GM23338 (cell line): ENCODE measurements at regions not wholly inside any gene's neighbourhood (a gene's known extent, or its start where the extent isn't known, plus 50 kb on each side); places are given as distances from the start of the nearest gene placed in this dataset.

Experiments used
- ATAC-seq: fragments of 200-7000 bp; cut with Tn5 transposase; 3 replicates; pipeline ENCODE4 v1.9.1; 2020
- DNase-seq: peaks from one replicate; pipeline ENCODE4 v3.0.0-alpha.2; 2015; ENCODE audit warnings: low spot score
- H2AFZ ChIP-seq: fragments of 200-600 bp; sonication (generic); 2 replicates; pipeline ENCODE4 v1.8.0; 2016; ENCODE audit warnings: antibody characterized with exemption, mild to moderate bottlenecking, moderate library complexity
- H3F3A ChIP-seq: fragments of 200-600 bp; sonication (generic); replicated peaks from 2 replicates; pipeline ENCODE4 v1.8.0; 2017; ENCODE audit warnings: antibody characterized with exemption, mixed run types, low read depth
- H3K27ac ChIP-seq: fragments of 200-600 bp; sonication (generic); 2 replicates; pipeline ENCODE4 v1.6.1; 2016; ENCODE audit warnings: low read depth
- H3K27me3 ChIP-seq: fragments of 200-600 bp; sonication (generic); 2 replicates; pipeline ENCODE4 v1.8.0; 2016; ENCODE audit warnings: mild to moderate bottlenecking, mixed run types, moderate library complexity; ENCODE audit not compliant: insufficient read depth
- H3K36me3 ChIP-seq: fragments of 200-600 bp; sonication (generic); 2 replicates; pipeline ENCODE4 v1.8.0; 2016; ENCODE audit warnings: mild to moderate bottlenecking; ENCODE audit not compliant: insufficient read depth
- H3K4me1 ChIP-seq: fragments of 200-600 bp; sonication (generic); 2 replicates; pipeline ENCODE4 v1.8.0; 2016; ENCODE audit warnings: mild to moderate bottlenecking, moderate library complexity; ENCODE audit not compliant: insufficient read depth
- H3K4me2 ChIP-seq: fragments of 200-600 bp; sonication (generic); 2 replicates; pipeline ENCODE4 v1.7.1; 2017; ENCODE audit warnings: mixed run types
- H3K4me3 ChIP-seq: fragments of 200-600 bp; sonication (generic); 2 replicates; pipeline ENCODE4 v1.6.1; 2016; ENCODE audit warnings: mixed run types
- H3K79me2 ChIP-seq: fragments of 200-600 bp; sonication (generic); replicated peaks from 2 replicates; pipeline ENCODE4 v1.8.0; 2017; ENCODE audit warnings: mild to moderate bottlenecking; ENCODE audit not compliant: insufficient read depth
- H3K9me2 ChIP-seq: fragments of 200-600 bp; sonication (generic); 2 replicates; pipeline ENCODE4 v1.8.0; 2017; ENCODE audit not compliant: insufficient read depth
- H4K20me1 ChIP-seq: fragments of 200-600 bp; sonication (generic); replicated peaks from 2 replicates; pipeline ENCODE4 v1.8.0; 2017; ENCODE audit warnings: mild to moderate bottlenecking; ENCODE audit not compliant: insufficient read depth
- H3K27ac Mint-ChIP-seq: 2 replicates; pipeline ENCODE4 v1.8.0; 2020; ENCODE audit warnings: inconsistent platforms, mild to moderate bottlenecking, moderate library complexity, mixed read lengths
- H3K27me3 Mint-ChIP-seq: 3 replicates; pipeline ENCODE4 v1.8.0; 2022; ENCODE audit warnings: low read depth, mild to moderate bottlenecking, moderate library complexity, mixed read lengths, inconsistent platforms; ENCODE audit not compliant: insufficient read depth, poor library complexity
- H3K36me3 Mint-ChIP-seq: 3 replicates; pipeline ENCODE4 v1.8.0; 2021; ENCODE audit warnings: low read depth, mild to moderate bottlenecking, inconsistent platforms, moderate library complexity, mixed read lengths
- H3K4me1 Mint-ChIP-seq: 3 replicates; pipeline ENCODE4 v1.8.0; 2020; ENCODE audit warnings: mild to moderate bottlenecking, inconsistent platforms, mixed read lengths
- H3K4me3 Mint-ChIP-seq: 3 replicates; pipeline ENCODE4 v1.8.0; 2021; ENCODE audit warnings: moderate library complexity, mild to moderate bottlenecking, inconsistent platforms, mixed read lengths
- H3K9me3 Mint-ChIP-seq: 3 replicates; pipeline ENCODE4 v1.8.0; 2020; ENCODE audit warnings: moderate library complexity, mild to moderate bottlenecking, inconsistent platforms, mixed read lengths
- CREB1 ChIP-seq: fragments of 250-450 bp; sonication (Bioruptor Pico); IDR thresholded peaks from 2 replicates; pipeline ENCODE4 v1.5.0; 2020; ENCODE audit warnings: low read depth, mild to moderate bottlenecking, moderate library complexity
- EZH2 ChIP-seq: fragments of 200-600 bp; sonication (generic); IDR thresholded peaks from one replicate; pipeline ENCODE4 v1.8.0; 2017; ENCODE audit warnings: antibody characterized with exemption, mild to moderate bottlenecking, low read depth; ENCODE audit not compliant: unreplicated experiment
- EZH2phosphoT487 ChIP-seq: fragments of 200-600 bp; sonication (generic); IDR thresholded peaks from one replicate; pipeline ENCODE4 v1.8.1; 2018; ENCODE audit warnings: antibody characterized with exemption; ENCODE audit not compliant: unreplicated experiment
- JUNB ChIP-seq: IDR thresholded peaks from one replicate; pipeline ENCODE4 v1.6.1; 2016; ENCODE audit warnings: antibody characterized with exemption; ENCODE audit not compliant: unreplicated experiment
- NANOG ChIP-seq: IDR thresholded peaks from 2 replicates; pipeline ENCODE4 v1.6.1; 2016; ENCODE audit warnings: antibody characterized with exemption, borderline replicate concordance
- POLR2AphosphoS5 ChIP-seq: IDR thresholded peaks from 2 replicates; pipeline ENCODE4 v1.6.1; 2016; ENCODE audit warnings: antibody characterized with exemption, low read depth
- STAT1 ChIP-seq: IDR thresholded peaks from one replicate; pipeline ENCODE4 v1.6.1; 2016; ENCODE audit warnings: antibody characterized with exemption; ENCODE audit not compliant: unreplicated experiment
- ZNF114 ChIP-seq: fragments of 250-450 bp; sonication (Bioruptor Pico); IDR thresholded peaks from 2 replicates; pipeline ENCODE4 v1.5.0; 2020; ENCODE audit warnings: mild to moderate bottlenecking, moderate library complexity
- ZNF331 ChIP-seq: fragments of 250-450 bp; sonication (Bioruptor Pico); IDR thresholded peaks from 2 replicates; pipeline ENCODE4 v1.5.0; 2020; ENCODE audit warnings: low read depth, mild to moderate bottlenecking, moderate library complexity
- TF ChIP-seq, protein P1 (sequence below): IDR thresholded peaks from one replicate; pipeline ENCODE4 v1.6.1; 2018; ENCODE audit warnings: antibody characterized with exemption; ENCODE audit not compliant: unreplicated experiment
- TF ChIP-seq, protein P2 (sequence below): IDR thresholded peaks from 2 replicates; pipeline ENCODE4 v1.6.1; 2016; ENCODE audit warnings: antibody characterized with exemption
- TF ChIP-seq, protein P3 (sequence below), 2 experiments: fragments of 200-600 bp in 1 of 2; sonication (generic) in 1 of 2; conservative IDR thresholded peaks; 2 replicates each; pipeline versions ENCODE4 v1.5.1 to v1.6.1; 2016 to 2017; ENCODE audit warnings: antibody characterized with exemption in 2 of 2, low read depth in 2 of 2, mild to moderate bottlenecking in 2 of 2, moderate library complexity in 1 of 2
- TF ChIP-seq, protein P4 (sequence below): fragments of 250-450 bp; sonication (Bioruptor Pico); IDR thresholded peaks from 2 replicates; pipeline ENCODE4 v1.5.0; 2020; ENCODE audit warnings: mild to moderate bottlenecking, moderate library complexity

DNA sequence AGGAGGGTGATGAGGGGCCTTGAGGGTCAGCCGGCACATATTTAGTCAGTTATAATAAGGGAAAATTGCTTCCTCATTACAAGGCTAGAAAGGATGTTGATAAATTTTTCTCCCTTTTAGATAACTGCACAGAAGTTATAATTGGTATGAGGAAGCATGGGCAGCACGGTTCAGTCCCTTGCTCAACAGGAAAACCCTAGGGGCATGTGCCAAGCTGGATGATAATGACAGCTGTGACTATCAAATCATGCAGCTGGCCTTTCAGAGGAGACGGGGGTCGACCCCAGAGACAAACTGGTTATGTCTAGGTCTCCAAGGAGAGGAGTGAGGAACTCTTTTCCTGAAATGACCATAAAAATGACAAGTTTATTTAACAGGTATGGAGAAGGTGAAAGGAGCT lies 448.1 kb upstream of the VRK2 start:
- Mint-ChIP-seq H3K27ac (no peak overlapping the region; the same call in 1 of the 2 replicates), H3K4me3 (no peak overlapping the region), H3K9me3 (no peaks in the 10 kb centered on the region), H3K4me1 (peaks cover 16% of the 10 kb centered on the region), H3K27me3 (peaks cover 2% of the 10 kb centered on the region), H3K36me3 (no peaks in the 10 kb centered on the region)
- Histone ChIP-seq H3K27me3 (no peaks in the 10 kb centered on the region), H3K27ac (no peak overlapping the region), H3K9me2 (no peaks in the 10 kb centered on the region), H3F3A (no peaks in the 10 kb centered on the region), H3K4me2 (no peak overlapping the region), H3K79me2 (no peaks in the 10 kb centered on the region), H3K36me3 (no peaks in the 10 kb centered on the region), H4K20me1 (no peaks in the 10 kb centered on the region), H3K4me3 (no peak overlapping the region), H3K4me1 (peaks cover 20% of the 10 kb centered on the region), H2AFZ (no peak overlapping the region)
- no peak for ATAC-seq
- TF ChIP-seq, protein P1, sequence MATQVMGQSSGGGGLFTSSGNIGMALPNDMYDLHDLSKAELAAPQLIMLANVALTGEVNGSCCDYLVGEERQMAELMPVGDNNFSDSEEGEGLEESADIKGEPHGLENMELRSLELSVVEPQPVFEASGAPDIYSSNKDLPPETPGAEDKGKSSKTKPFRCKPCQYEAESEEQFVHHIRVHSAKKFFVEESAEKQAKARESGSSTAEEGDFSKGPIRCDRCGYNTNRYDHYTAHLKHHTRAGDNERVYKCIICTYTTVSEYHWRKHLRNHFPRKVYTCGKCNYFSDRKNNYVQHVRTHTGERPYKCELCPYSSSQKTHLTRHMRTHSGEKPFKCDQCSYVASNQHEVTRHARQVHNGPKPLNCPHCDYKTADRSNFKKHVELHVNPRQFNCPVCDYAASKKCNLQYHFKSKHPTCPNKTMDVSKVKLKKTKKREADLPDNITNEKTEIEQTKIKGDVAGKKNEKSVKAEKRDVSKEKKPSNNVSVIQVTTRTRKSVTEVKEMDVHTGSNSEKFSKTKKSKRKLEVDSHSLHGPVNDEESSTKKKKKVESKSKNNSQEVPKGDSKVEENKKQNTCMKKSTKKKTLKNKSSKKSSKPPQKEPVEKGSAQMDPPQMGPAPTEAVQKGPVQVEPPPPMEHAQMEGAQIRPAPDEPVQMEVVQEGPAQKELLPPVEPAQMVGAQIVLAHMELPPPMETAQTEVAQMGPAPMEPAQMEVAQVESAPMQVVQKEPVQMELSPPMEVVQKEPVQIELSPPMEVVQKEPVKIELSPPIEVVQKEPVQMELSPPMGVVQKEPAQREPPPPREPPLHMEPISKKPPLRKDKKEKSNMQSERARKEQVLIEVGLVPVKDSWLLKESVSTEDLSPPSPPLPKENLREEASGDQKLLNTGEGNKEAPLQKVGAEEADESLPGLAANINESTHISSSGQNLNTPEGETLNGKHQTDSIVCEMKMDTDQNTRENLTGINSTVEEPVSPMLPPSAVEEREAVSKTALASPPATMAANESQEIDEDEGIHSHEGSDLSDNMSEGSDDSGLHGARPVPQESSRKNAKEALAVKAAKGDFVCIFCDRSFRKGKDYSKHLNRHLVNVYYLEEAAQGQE = no peak
- TF ChIP-seq, protein P2, sequence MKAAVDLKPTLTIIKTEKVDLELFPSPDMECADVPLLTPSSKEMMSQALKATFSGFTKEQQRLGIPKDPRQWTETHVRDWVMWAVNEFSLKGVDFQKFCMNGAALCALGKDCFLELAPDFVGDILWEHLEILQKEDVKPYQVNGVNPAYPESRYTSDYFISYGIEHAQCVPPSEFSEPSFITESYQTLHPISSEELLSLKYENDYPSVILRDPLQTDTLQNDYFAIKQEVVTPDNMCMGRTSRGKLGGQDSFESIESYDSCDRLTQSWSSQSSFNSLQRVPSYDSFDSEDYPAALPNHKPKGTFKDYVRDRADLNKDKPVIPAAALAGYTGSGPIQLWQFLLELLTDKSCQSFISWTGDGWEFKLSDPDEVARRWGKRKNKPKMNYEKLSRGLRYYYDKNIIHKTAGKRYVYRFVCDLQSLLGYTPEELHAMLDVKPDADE = no peak
- TF ChIP-seq EZH2 (no peak), EZH2phosphoT487 (no peak), ZNF114 (no peak), ZNF331 (CRISPR knock-in tag) (no peak), NANOG (no peak), STAT1 (no peak), POLR2AphosphoS5 (no peak), JUNB (no peak), CREB1 (CRISPR knock-in tag) (no peak)
- TF ChIP-seq, protein P3, sequence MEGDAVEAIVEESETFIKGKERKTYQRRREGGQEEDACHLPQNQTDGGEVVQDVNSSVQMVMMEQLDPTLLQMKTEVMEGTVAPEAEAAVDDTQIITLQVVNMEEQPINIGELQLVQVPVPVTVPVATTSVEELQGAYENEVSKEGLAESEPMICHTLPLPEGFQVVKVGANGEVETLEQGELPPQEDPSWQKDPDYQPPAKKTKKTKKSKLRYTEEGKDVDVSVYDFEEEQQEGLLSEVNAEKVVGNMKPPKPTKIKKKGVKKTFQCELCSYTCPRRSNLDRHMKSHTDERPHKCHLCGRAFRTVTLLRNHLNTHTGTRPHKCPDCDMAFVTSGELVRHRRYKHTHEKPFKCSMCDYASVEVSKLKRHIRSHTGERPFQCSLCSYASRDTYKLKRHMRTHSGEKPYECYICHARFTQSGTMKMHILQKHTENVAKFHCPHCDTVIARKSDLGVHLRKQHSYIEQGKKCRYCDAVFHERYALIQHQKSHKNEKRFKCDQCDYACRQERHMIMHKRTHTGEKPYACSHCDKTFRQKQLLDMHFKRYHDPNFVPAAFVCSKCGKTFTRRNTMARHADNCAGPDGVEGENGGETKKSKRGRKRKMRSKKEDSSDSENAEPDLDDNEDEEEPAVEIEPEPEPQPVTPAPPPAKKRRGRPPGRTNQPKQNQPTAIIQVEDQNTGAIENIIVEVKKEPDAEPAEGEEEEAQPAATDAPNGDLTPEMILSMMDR (conservative IDR thresholded peaks at IDR 0.05; ENCODE audit: low read depth in 2 of 2) = no peak
- TF ChIP-seq, protein P4, sequence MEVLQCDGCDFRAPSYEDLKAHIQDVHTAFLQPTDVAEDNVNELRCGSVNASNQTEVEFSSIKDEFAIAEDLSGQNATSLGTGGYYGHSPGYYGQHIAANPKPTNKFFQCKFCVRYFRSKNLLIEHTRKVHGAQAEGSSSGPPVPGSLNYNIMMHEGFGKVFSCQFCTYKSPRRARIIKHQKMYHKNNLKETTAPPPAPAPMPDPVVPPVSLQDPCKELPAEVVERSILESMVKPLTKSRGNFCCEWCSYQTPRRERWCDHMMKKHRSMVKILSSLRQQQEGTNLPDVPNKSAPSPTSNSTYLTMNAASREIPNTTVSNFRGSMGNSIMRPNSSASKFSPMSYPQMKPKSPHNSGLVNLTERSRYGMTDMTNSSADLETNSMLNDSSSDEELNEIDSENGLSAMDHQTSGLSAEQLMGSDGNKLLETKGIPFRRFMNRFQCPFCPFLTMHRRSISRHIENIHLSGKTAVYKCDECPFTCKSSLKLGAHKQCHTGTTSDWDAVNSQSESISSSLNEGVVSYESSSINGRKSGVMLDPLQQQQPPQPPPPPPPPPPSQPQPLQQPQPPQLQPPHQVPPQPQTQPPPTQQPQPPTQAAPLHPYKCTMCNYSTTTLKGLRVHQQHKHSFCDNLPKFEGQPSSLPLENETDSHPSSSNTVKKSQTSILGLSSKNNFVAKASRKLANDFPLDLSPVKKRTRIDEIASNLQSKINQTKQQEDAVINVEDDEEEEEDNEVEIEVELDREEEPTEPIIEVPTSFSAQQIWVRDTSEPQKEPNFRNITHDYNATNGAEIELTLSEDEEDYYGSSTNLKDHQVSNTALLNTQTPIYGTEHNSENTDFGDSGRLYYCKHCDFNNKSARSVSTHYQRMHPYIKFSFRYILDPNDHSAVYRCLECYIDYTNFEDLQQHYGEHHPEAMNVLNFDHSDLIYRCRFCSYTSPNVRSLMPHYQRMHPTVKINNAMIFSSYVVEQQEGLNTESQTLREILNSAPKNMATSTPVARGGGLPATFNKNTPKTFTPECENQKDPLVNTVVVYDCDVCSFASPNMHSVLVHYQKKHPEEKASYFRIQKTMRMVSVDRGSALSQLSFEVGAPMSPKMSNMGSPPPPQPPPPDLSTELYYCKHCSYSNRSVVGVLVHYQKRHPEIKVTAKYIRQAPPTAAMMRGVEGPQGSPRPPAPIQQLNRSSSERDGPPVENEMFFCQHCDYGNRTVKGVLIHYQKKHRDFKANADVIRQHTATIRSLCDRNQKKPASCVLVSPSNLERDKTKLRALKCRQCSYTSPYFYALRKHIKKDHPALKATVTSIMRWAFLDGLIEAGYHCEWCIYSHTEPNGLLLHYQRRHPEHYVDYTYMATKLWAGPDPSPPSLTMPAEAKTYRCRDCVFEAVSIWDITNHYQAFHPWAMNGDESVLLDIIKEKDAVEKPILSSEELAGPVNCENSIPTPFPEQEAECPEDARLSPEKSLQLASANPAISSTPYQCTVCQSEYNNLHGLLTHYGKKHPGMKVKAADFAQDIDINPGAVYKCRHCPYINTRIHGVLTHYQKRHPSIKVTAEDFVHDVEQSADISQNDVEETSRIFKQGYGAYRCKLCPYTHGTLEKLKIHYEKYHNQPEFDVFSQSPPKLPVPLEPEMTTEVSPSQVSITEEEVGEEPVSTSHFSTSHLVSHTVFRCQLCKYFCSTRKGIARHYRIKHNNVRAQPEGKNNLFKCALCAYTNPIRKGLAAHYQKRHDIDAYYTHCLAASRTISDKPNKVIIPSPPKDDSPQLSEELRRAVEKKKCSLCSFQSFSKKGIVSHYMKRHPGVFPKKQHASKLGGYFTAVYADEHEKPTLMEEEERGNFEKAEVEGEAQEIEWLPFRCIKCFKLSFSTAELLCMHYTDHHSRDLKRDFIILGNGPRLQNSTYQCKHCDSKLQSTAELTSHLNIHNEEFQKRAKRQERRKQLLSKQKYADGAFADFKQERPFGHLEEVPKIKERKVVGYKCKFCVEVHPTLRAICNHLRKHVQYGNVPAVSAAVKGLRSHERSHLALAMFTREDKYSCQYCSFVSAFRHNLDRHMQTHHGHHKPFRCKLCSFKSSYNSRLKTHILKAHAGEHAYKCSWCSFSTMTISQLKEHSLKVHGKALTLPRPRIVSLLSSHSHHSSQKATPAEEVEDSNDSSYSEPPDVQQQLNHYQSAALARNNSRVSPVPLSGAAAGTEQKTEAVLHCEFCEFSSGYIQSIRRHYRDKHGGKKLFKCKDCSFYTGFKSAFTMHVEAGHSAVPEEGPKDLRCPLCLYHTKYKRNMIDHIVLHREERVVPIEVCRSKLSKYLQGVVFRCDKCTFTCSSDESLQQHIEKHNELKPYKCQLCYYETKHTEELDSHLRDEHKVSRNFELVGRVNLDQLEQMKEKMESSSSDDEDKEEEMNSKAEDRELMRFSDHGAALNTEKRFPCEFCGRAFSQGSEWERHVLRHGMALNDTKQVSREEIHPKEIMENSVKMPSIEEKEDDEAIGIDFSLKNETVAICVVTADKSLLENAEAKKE (CRISPR knock-in tag) = no peak
- DNase-seq = no peak
